Immature natural killer cell (primary cell): ENCODE measurements at regions not wholly inside any gene's neighbourhood (a gene's known extent, or its start where the extent isn't known, plus 50 kb on each side); places are given as distances from the start of the nearest gene placed in this dataset.

ENCODE experiments used
- DNase-seq, 3 donors: peaks; one replicate each; pipeline ENCODE4 v3.0.0; 2022; ENCODE audit warnings: mixed read lengths in 1 of 3
- H3K27ac Mint-ChIP-seq, 6 donors: one replicate each; pipeline ENCODE4 v1.8.0; 2020; ENCODE audit warnings: mixed read lengths in 6 of 6, mild to moderate bottlenecking in 5 of 6, inconsistent platforms in 4 of 6, moderate library complexity in 3 of 6
- H3K27me3 Mint-ChIP-seq, 3 donors: one replicate each; pipeline ENCODE4 v1.8.0; 2020 to 2021; ENCODE audit warnings: low read depth in 3 of 3, mild to moderate bottlenecking in 3 of 3, mixed read lengths in 3 of 3, moderate library complexity in 3 of 3, inconsistent platforms in 1 of 3
- H3K36me3 Mint-ChIP-seq, 3 donors: one replicate each; pipeline ENCODE4 v1.8.0; 2020; ENCODE audit warnings: mixed read lengths in 3 of 3, inconsistent platforms in 2 of 3, mild to moderate bottlenecking in 2 of 3
- H3K4me1 Mint-ChIP-seq, 2 donors: one replicate each; pipeline ENCODE4 v1.8.0; 2020; ENCODE audit warnings: inconsistent platforms in 2 of 2, mild to moderate bottlenecking in 2 of 2, mixed read lengths in 2 of 2, moderate library complexity in 1 of 2
- H3K4me3 Mint-ChIP-seq, 5 donors: one replicate each; pipeline ENCODE4 v1.8.0; 2020; ENCODE audit warnings: mild to moderate bottlenecking in 5 of 5, mixed read lengths in 5 of 5, inconsistent platforms in 3 of 5, moderate library complexity in 3 of 5
- H3K9me3 Mint-ChIP-seq, 6 donors: one replicate each; pipeline ENCODE4 v1.8.0; 2020; ENCODE audit warnings: mild to moderate bottlenecking in 6 of 6, mixed read lengths in 6 of 6, inconsistent platforms in 4 of 6, moderate library complexity in 3 of 6

DNA sequence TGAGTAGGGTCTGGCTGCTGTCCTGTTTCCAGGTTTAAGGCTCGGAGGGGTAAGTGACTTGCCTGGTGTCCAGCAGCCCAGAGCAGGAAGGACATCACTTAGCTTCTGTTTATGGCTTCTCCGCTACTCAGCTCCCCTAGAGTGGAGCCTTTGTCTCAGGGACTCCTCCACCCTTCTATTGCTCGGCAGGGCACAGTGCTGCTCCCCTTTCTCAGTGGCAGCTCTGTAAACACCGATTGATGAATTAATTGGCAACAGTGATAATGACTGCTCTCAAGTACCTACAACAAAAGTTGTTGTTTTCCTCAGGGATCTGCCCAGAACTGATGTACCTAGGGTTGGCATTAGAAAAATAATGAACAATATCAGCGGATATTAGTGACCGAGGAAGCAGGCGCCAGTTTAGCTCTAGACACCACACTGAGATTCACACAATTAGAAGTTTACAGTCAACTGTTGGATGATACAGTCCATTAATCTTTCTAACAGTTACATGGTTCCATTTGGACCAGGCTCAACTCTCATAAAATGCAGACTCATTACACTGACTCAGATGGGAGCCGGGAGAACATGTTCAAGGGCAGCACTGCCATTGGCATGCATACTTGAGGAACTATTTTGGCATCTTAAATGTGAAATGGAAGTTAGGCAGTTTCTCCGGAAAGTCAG is 265.7 kb downstream of the MTX2 start:
- H3K27me3 Mint-ChIP-seq, result peaks cover 4 to 7% (median 4%) of the 10 kb centered on the region in 3 donors
- H3K9me3 Mint-ChIP-seq, result peaks cover 0 to 2% (median 0%) of the 10 kb centered on the region in 6 donors

DNA sequence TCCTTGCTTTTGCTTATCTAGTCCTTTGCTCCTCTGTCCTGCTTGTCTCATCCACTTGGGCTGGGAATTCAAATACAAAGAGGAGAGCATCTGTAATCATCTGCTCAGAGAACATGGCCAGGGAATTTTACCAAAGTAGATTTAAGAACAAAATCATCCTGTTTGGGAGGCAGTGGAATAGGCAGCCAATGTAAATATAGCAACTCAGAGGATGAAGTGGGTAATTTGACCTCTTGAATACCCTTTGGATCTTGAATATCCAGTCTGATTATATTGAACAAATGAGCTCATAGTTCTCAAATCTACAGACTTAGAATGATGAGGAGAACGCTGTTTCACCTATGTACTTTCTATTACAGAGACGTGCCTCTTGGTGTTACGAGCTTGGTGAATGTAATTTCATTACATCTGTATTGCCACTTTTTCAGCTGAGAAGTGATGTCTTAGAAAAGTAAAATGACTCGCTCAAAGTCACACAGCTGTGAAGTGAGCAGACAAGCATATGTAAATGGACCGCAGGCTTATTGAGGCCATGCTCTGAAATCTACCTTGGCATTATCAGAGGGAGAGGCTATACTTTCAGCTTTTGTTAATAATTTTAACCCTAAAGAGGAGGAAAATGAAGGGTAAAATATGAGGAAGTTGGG is 266.3 kb downstream of the MTX2 start:
- H3K4me3 Mint-ChIP-seq, result no peak overlapping the region

More for the DNA sequence above, 265.7 kb downstream of the MTX2 start:
- Mint-ChIP-seq H3K27ac (no peak overlapping the region), H3K4me1 (no peaks in the 10 kb centered on the region), H3K36me3 (no peaks in the 10 kb centered on the region), H3K4me3 (no peak overlapping the region)
- no peak for DNase-seq

DNA sequence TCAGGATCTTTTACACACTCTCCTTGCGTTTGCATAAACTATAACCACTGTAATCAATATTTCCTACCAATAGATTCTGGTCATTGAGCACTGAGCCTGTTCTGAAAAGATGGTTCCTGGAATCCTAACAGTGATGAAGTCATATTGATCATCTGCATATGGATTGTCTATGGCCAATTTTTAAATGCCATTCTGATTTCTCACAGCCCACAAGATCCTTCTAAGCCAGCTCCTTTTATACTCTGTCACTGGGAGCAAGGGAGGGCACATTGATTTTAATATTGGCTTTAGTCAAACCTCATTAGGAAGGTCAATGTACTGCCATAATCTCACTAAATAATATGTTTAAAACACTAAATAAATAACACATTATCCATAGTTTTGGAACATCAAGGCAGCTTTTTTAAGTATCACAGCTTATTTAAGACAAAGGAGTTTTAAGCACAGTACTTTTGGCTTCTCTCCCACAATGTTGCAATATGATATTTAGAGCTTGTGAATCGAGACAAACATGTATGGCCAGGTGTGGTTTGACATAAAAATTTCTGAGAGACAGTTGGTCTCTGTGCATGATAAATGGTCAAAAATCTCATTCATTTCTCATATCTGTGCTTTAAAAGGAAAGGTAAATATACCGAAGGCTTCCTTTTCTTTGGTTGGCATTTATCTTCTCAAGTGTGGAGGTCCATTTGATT is 267.3 kb downstream of the MTX2 start:
- H3K27me3 Mint-ChIP-seq, result peaks cover 6 to 10% (median 8%) of the 10 kb centered on the region in 3 donors
- no peak overlapping the region for H3K27ac Mint-ChIP-seq
- peaks cover 0 to 2% (median 0%) of the 10 kb centered on the region in 6 donors for H3K9me3 Mint-ChIP-seq
- no peak for DNase-seq
- H3K36me3 Mint-ChIP-seq, result no peaks in the 10 kb centered on the region
- no peaks in the 10 kb centered on the region for H3K4me1 Mint-ChIP-seq
- H3K4me3 Mint-ChIP-seq, result no peak overlapping the region

More for the DNA sequence above, 266.3 kb downstream of the MTX2 start:
- Mint-ChIP-seq H3K36me3 (no peaks in the 10 kb centered on the region), H3K27me3 (peaks cover 6 to 12% (median 8%) of the 10 kb centered on the region in 3 donors), H3K4me1 (no peaks in the 10 kb centered on the region), H3K9me3 (peaks cover 0 to 2% (median 0%) of the 10 kb centered on the region in 6 donors), H3K27ac (no peak overlapping the region)
- no peak for DNase-seq

DNA sequence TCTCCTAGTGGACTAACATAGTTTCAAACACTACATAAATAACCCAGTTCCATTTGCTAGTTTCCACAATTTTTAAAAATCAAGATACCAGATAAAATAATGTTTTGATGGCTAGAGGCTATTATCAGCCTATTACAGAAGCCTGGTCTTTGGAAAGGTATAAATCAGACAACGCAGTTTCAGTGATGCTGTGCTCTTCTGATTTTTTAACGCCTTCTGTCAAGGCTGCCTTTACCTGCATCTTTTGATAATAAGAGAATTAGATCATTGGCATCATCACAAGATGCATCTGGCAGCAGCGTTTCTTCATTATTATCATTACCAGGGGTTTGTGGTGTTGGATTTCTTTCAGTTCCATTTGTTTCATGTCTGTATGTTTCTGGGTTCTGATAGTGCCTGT is 268.7 kb downstream of the MTX2 start:
- no peak overlapping the region for H3K27ac Mint-ChIP-seq
- no peaks in the 10 kb centered on the region for H3K9me3 Mint-ChIP-seq
- H3K27me3 Mint-ChIP-seq, result peaks cover 4 to 12% (median 10%) of the 10 kb centered on the region in 3 donors
- no peak for DNase-seq
- no peak overlapping the region for H3K4me3 Mint-ChIP-seq
- no peaks in the 10 kb centered on the region for H3K4me1 Mint-ChIP-seq
- H3K36me3 Mint-ChIP-seq, result no peaks in the 10 kb centered on the region

DNA sequence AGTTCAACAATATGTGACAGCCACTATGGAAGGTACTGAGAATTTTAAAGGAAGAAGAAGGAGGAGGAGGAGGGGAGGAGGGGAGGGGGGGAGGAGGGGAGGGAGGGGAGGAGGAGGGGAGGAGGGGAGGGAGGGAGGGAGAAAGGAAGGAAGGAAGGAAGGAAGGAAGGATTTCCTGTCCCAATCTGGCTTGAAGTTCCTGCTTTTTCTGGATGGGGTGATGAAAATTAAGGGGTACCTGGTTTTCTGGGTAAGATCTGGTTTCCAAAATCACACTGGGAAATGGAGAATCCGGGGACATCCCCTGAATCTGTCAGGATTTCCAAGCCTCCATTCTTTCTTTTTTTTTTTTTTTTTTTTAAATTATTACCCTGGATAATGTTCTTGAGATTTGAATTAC is 271.8 kb downstream of the MTX2 start:
- Mint-ChIP-seq H3K4me1 (no peaks in the 10 kb centered on the region), H3K27ac (no peak overlapping the region), H3K9me3 (no peaks in the 10 kb centered on the region), H3K27me3 (peaks cover 4 to 11% (median 9%) of the 10 kb centered on the region in 3 donors), H3K4me3 (no peak overlapping the region), H3K36me3 (no peaks in the 10 kb centered on the region)
- no peak for DNase-seq

DNA sequence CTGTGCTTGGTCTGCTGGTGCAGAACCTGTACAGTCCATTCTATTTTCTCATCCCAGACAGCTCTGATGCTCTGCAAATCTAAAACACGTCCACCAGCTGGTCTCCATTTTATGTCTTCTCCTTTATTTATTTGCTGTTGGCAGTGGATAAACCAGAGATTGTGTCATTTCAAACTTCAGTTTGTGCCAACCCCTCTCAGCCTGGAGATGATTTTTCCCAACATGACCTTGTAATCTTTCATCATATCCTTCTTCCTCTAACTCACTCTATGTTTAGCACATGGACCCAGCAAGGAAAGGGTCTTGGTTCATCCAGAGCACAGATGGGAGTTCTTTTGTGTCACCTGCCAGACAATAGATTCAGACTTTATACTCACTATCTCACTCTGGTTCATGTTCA is 273.2 kb downstream of the MTX2 start:
- Mint-ChIP-seq H3K27me3 (peaks cover 4 to 13% (median 11%) of the 10 kb centered on the region in 3 donors), H3K27ac (no peak overlapping the region), H3K4me1 (no peaks in the 10 kb centered on the region), H3K36me3 (no peaks in the 10 kb centered on the region), H3K9me3 (no peaks in the 10 kb centered on the region), H3K4me3 (no peak overlapping the region)
- DNase-seq, result no peak

DNA sequence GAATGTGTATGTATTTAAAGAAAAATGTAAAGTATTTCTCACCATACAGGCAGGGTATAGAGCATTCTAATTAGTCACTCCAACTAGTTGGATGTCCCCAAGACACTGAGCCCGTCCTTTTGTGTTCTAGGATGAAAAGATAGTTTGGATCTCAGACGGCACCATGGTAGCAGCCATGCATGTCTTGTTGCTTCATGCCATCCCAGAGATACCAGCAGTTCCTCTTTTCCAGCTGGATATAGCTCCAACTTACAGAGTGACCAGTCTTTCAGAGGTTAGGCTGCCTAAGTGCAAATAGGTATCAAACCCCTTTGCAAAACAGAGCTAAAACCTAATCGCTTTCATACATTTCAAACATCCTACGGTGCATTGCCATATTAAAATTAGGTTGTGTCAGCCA is 275.3 kb downstream of the MTX2 start:
- H3K27ac Mint-ChIP-seq, result no peak overlapping the region

DNA sequence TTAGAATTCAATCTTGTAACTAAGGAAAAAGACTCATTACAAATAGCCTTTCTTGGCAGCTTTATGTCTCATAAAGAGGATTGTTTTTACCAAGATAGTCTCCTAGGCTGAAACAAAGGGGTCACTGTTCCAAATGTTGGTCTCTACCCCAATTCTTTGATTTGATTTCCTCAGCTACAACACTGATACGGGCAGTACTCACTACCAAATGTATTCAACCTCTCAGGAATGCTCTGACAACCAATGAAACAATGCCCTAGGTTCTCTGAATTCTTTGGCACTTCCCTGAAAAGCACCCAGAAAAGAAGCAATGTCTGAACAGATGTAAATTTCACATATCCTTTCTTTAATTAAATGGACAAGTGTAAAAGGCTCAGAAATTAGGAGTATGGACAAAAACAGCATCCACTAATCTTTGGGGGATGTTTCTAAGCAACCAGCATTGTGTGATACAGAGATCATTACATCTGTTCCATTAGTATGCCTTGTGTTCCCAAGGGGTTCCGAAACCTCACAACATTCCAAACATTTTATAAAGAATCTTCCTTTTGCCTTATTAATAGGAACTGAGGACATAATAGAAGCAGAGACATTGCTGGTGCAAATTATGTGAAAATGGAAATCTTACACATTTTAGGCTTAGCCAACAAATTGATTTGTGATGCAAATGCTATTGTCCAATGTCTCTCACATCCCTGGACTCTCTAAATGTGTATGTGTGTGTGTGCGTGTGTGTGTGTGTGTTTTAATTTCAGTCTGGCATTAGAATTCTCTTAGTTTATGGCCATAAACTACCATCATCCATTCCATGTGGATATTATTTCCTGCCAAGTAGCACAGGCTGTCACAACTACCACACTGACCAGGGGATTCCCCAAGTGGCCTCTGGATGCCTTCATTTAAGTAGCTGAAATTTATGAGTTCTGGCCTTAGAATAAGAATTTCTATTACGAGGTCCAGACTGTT is 276.0 kb downstream of the MTX2 start:
- Mint-ChIP-seq H3K9me3 (no peaks in the 10 kb centered on the region), H3K27me3 (peaks cover 2 to 17% (median 9%) of the 10 kb centered on the region in 3 donors), H3K4me3 (no peak overlapping the region), H3K36me3 (no peaks in the 10 kb centered on the region), H3K27ac (no peak overlapping the region), H3K4me1 (no peaks in the 10 kb centered on the region)
- DNase-seq, result no peak

More for the DNA sequence above, 275.3 kb downstream of the MTX2 start:
- no peak for DNase-seq
- Mint-ChIP-seq H3K9me3 (no peaks in the 10 kb centered on the region), H3K4me1 (no peaks in the 10 kb centered on the region), H3K36me3 (no peaks in the 10 kb centered on the region), H3K4me3 (no peak overlapping the region), H3K27me3 (peaks cover 2 to 18% (median 11%) of the 10 kb centered on the region in 3 donors)

DNA sequence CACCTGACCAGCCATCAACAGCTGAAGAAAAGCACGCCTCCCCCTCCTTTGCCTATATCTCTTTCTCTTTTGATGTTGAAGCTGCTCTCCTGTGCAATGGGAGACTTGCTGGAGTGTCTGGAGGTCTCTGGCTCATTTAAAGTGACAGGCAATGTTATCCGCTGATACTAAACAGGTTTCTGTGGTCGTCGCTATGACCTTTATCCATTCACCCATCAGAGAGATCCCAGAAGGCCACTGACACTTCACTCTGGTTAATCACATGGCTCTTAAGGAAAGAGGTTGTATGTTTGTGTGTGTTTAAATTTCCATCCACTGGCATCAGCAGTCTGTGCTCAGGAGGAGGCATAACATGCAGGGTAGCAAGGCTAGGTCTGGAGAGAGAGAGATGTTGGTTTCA is 277.3 kb downstream of the MTX2 start:
- Mint-ChIP-seq H3K4me1 (no peaks in the 10 kb centered on the region), H3K27me3 (peaks cover 0 to 14% (median 6%) of the 10 kb centered on the region in 3 donors), H3K9me3 (no peaks in the 10 kb centered on the region), H3K4me3 (no peak overlapping the region), H3K27ac (no peak overlapping the region), H3K36me3 (no peaks in the 10 kb centered on the region)
- no peak for DNase-seq

DNA sequence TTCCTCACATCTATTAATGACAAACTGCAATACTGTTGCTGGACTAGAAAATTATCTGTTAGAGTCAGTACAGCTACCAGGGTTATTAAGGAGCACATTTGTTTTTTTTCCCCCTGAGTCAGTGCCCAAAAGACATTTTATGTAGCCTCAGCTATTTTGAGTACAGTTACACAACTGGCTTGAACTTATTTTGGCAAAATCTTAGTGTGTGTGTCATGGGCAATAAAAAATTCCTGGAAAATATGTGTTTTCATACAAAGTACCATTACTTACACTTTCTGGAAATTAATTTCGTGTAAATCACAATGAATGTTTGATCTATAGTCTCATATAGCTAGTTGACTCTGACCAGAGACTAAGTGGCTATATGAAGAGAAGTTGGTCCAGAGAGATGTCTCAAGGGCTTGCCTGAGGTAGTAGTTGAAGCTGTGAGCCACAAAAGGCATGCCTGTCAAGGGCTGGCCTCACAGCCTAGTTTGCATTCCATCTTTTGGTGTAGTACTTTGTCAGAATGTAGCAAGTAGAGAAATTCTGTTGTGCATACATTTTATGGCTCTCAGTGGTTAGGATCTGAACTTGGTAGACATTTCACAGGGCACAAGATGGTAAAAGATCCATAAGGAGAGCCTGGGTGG is 283.4 kb downstream of the MTX2 start:
- no peak for DNase-seq
- no peak overlapping the region for H3K27ac Mint-ChIP-seq
- peaks cover 8 to 16% (median 11%) of the 10 kb centered on the region in 3 donors for H3K27me3 Mint-ChIP-seq
- H3K36me3 Mint-ChIP-seq, result no peaks in the 10 kb centered on the region
- no peak overlapping the region for H3K4me3 Mint-ChIP-seq
- H3K4me1 Mint-ChIP-seq, result peaks cover 11 to 13% of the 10 kb centered on the region in 2 donors
- H3K9me3 Mint-ChIP-seq, result no peaks in the 10 kb centered on the region

DNA sequence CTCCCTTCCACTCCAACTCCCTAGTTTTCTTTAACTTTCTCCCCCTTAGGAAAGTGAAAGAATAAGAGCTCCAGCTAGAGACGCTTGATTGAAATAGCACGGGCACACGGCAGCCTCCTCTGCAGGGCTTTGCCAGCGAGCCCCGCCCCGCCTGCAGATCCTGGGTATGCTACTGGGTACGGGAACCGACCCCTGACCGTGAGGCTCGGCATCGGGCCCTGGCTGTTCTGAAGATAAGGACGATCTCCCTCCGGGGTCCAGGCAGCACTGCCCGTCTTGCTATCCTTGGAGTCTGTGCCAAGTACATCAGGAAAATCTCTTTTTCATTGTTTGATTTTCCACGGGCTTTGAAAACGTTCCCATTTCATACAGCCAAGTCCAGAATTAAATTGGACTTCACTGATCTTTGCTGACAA is 284.5 kb downstream of the MTX2 start:
- DNase-seq, result peak in 1 of 3 donors; percentile 5
- Mint-ChIP-seq H3K36me3 (no peaks in the 10 kb centered on the region), H3K4me3 (peak overlapping the region; percentile 72 to 88 (median 80)), H3K27ac (no peak overlapping the region), H3K27me3 (peaks cover 8 to 15% (median 13%) of the 10 kb centered on the region in 3 donors), H3K9me3 (no peaks in the 10 kb centered on the region), H3K4me1 (peaks cover 11 to 13% of the 10 kb centered on the region in 2 donors)

DNA sequence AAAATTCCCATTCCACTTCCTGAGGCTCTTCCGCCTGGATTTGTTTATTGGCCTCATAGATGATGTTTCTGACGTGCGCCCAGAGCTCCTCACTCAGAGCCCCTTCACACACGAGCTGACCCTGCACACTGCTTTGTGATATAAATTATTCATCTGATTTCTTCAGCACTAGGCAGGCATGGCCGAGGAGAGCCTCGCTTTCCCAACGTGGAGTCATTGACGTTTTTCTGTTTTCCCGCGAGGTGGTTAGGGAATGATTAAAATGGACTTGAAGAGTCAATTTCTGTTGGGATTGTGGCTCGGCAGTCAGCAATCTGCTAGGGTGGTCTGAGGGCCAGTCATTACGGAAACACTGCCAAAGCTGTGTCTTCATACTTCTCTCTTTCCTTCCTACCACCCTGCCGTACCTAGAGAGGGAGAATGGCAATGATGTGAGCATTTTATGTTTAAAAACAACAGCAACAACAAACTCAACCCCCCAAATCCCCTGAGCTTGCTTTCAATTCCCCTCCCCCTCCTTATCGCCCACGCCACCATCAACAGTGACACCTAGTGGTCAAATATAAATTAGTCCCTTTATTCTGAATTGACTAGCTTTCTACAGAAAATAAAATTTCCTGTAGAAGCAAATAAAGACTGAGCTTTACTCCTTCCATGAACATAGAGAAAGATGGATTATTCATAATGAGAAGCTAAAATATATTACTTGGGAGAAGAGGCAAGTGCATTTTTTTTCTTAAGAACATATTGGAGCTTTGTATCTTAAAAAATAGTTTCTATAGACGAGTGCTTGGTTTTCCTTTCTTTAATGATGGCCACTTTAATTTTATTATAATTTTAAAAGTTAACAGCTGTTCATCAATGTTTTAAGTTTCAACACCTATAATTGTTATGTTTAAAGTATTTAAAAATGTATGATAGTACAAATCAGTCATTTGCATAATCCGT is 285.1 kb downstream of the MTX2 start:
- no peak overlapping the region for H3K27ac Mint-ChIP-seq
- peak; percentile 40 to 49 (median 44) for DNase-seq
- H3K4me1 Mint-ChIP-seq, result peaks cover 11 to 13% of the 10 kb centered on the region in 2 donors
- H3K36me3 Mint-ChIP-seq, result no peaks in the 10 kb centered on the region
- H3K9me3 Mint-ChIP-seq, result no peaks in the 10 kb centered on the region
- peaks cover 8 to 15% (median 13%) of the 10 kb centered on the region in 3 donors for H3K27me3 Mint-ChIP-seq
- H3K4me3 Mint-ChIP-seq, result peak overlapping the region; percentile 72 to 88 (median 80)
